HG03558 (cell line): ENCODE measurements at regions not wholly inside any gene's neighbourhood (a gene's known extent, or its start where the extent isn't known, plus 50 kb on each side); places are given as distances from the start of the nearest gene placed in this dataset.

Experiments
- ATAC-seq: cut with Tn5 transposase; IDR thresholded peaks from one replicate; pipeline ENCODE4 v1.9.1; 2021; ENCODE audit warnings: moderate number of reproducible peaks; ENCODE audit not compliant: unreplicated experiment; ENCODE audit errors: extremely low read depth

GRCh38 chr4:110945600-110945999 lies 322.7 kb upstream of the PITX2 start:
- ATAC-seq = no peak

GRCh38 chr4:110949542-110949941 lies 326.7 kb upstream of the PITX2 start:
- ATAC-seq = no peak

GRCh38 chr4:110950731-110951130 lies 327.9 kb upstream of the PITX2 start:
- no peak for ATAC-seq

- ATAC-seq = no peak
Observed at GRCh38 chr4:110953191-110953590, 330.3 kb upstream of the PITX2 start.

- ATAC-seq = no peak
Observed at GRCh38 chr4:110953898-110954297, 331.0 kb upstream of the PITX2 start.

GRCh38 chr4:110955748-110956147 lies 332.9 kb upstream of the PITX2 start:
- no peak for ATAC-seq

GRCh38 chr4:110959041-110959643 lies 336.3 kb upstream of the PITX2 start:
- ATAC-seq = no peak

GRCh38 chr4:110961066-110961465 lies 338.2 kb upstream of the PITX2 start:
- no peak for ATAC-seq

- ATAC-seq = no peak
Observed at GRCh38 chr4:110962616-110963015, 339.7 kb upstream of the PITX2 start.

GRCh38 chr4:110963662-110964280 lies 340.9 kb upstream of the PITX2 start:
- no peak for ATAC-seq

GRCh38 chr4:110967936-110968335 lies 345.1 kb upstream of the PITX2 start:
- no peak for ATAC-seq

GRCh38 chr4:110970642-110971041 lies 347.8 kb upstream of the PITX2 start:
- ATAC-seq = no peak

- ATAC-seq = no peak
Observed at GRCh38 chr4:110975338-110975737, 352.5 kb upstream of the PITX2 start.

GRCh38 chr4:110977554-110977953 lies 354.7 kb upstream of the PITX2 start:
- no peak for ATAC-seq

GRCh38 chr4:110978761-110979160 lies 355.9 kb upstream of the PITX2 start:
- no peak for ATAC-seq

- no peak for ATAC-seq
Observed at GRCh38 chr4:110982486-110982885, 359.6 kb upstream of the PITX2 start.

- no peak for ATAC-seq
Observed at GRCh38 chr4:110988722-110989121, 365.8 kb upstream of the PITX2 start.

GRCh38 chr4:110989125-110989524 lies 366.2 kb upstream of the PITX2 start:
- ATAC-seq = no peak

GRCh38 chr4:110994781-110995180 lies 371.9 kb upstream of the PITX2 start:
- ATAC-seq = no peak

GRCh38 chr4:110998320-110998719 lies 375.4 kb upstream of the PITX2 start:
- no peak for ATAC-seq

GRCh38 chr4:111011458-111011857 lies 388.6 kb upstream of the PITX2 start:
- ATAC-seq = no peak

- ATAC-seq = no peak
Observed at GRCh38 chr4:111013846-111014245, 391.0 kb upstream of the PITX2 start.
